ENCODE measurements at regions not wholly inside any gene's neighbourhood (a gene's known extent, or its start where the extent isn't known, plus 50 kb on each side); places are given as distances from the start of the nearest gene placed in this dataset.
"Not testable (repeated sequence)": the region's sequence is repeated elsewhere in the genome, so short reads cannot be mapped to it uniquely, and the experiment has no call there.

GRCh38 chr7:81462672-81463071 is 307.2 kb downstream of the HGF start:
- Histone ChIP-seq H3K27ac (no peak overlapping the region), H3K36me3 (no peaks in the 10 kb centered on the region), H3K4me1 (0 out of 2 replicates have a peak, but pooled peaks cover 3% of the 10 kb centered on the region), H3K27me3 (no peaks in the 10 kb centered on the region), H3K9me3 (replicated peaks) (peaks cover 3% of the 10 kb centered on the region), H3K4me3 (no peak overlapping the region)
- DNase-seq, result no peak

DNA sequence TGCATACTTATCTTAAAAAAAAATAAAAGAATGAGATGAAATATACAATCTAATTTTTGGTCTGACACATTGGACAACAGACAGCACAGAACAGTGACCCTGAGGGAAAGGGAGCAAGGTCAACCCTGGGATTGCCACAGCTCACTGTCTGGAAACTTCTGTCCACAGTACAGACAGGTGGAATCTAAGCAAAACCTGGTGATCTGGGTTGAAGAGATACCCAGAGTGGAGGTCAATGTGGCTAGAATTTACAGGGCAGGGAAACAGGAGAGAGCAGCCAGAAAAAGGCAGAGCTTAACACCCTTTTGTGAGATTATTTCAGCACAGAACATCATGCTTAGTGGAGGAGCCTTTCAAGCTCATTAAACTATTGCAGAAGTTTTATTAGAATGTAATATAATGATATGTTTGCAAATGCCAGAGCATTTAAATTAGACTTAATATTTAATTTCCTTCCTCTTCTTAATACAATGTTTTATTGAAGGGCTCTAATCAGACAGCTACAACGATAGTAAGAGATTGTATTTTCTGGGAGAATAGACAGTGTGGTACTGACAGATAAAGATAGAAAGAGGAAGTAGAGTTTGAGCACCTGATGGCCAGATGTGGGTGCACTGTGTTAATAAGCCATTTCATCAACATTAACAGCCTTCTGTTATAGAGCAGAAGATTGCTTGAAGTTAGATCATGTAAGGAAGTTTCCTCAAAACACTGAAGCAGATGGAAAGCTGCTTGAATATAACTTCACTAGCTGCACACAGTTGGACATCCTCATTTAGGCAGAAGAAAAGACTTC is 309.4 kb downstream of the HGF start:
- no peak for DNase-seq
- no peaks in the 10 kb centered on the region for H3K9me3 ChIP-seq (replicated peaks)
- no peaks in the 10 kb centered on the region for H3K27me3 ChIP-seq
- H3K36me3 ChIP-seq, result no peaks in the 10 kb centered on the region
- no peaks in the 10 kb centered on the region for H3K4me1 ChIP-seq
- no peak overlapping the region for H3K4me3 ChIP-seq
- H3K27ac ChIP-seq, result no peak overlapping the region

DNA sequence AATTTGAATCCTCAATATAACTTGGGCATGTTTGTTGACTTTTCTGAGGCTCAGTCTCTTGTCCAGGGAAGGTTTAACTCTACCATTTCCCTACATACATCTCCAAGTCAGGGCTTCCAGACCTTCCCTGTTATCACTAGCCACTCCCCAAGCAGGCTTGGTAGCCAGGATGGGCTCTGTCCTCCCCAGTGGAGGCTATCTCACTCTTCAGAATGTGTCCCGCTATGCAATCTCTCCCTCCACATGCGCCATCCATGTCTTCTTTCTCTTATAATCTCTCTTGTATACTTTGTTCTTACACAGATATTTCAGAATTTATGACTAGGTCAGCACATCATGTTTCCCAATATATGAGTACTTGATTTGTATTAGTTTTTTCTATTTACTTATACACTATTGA is 310.4 kb downstream of the HGF start:
- Histone ChIP-seq H3K4me1 (no peaks in the 10 kb centered on the region), H3K27me3 (no peaks in the 10 kb centered on the region), H3K27ac (no peak overlapping the region), H3K4me3 (no peak overlapping the region), H3K36me3 (no peaks in the 10 kb centered on the region), H3K9me3 (replicated peaks) (no peaks in the 10 kb centered on the region)
- DNase-seq, result no peak

GRCh38 chr7:81457852-81458522 is 311.9 kb downstream of the HGF start:
- Histone ChIP-seq H3K27ac (no peak overlapping the region), H3K27me3 (no peaks in the 10 kb centered on the region), H3K36me3 (no peaks in the 10 kb centered on the region), H3K9me3 (replicated peaks) (0 out of 2 replicates have a peak, but pooled peaks cover 3% of the 10 kb centered on the region), H3K4me1 (no peaks in the 10 kb centered on the region), H3K4me3 (no peak overlapping the region)
- peak in 1 of 2 experiments; percentile 60 for DNase-seq

GRCh38 chr7:81453770-81454169 is 316.1 kb downstream of the HGF start:
- not testable (repeated sequence) for H3K4me3 ChIP-seq; H3K36me3 ChIP-seq; DNase-seq; H3K9me3 ChIP-seq (replicated peaks); H3K4me1 ChIP-seq; H3K27me3 ChIP-seq; H3K27ac ChIP-seq

DNA sequence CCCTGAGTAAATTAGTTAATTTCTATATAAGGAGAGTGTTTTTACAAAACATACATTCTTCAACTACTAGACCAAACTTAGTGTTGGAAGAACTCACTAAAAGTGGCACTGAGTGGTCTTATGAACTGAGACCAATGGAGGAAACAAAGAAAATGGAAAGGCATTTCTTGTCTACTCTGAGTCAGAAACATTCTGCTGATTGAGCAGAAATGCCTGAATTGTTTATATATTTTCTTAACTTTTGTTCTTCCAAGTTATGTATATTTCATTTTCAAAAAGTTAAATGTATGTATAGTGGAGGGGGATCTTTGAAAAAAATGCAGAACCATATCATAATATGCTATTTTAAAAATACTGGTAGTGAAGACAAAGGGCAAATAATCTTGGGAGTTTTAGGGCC is 320.7 kb downstream of the HGF start:
- H3K9me3 ChIP-seq (replicated peaks), result 0 out of 2 replicates have a peak, but pooled peaks cover under 1% of the 10 kb centered on the region
- H3K27me3 ChIP-seq, result no peaks in the 10 kb centered on the region
- H3K36me3 ChIP-seq, result no peaks in the 10 kb centered on the region
- H3K4me3 ChIP-seq, result no peak overlapping the region
- no peak overlapping the region for H3K27ac ChIP-seq
- no peak for DNase-seq
- peaks cover 19% of the 10 kb centered on the region for H3K4me1 ChIP-seq

DNA sequence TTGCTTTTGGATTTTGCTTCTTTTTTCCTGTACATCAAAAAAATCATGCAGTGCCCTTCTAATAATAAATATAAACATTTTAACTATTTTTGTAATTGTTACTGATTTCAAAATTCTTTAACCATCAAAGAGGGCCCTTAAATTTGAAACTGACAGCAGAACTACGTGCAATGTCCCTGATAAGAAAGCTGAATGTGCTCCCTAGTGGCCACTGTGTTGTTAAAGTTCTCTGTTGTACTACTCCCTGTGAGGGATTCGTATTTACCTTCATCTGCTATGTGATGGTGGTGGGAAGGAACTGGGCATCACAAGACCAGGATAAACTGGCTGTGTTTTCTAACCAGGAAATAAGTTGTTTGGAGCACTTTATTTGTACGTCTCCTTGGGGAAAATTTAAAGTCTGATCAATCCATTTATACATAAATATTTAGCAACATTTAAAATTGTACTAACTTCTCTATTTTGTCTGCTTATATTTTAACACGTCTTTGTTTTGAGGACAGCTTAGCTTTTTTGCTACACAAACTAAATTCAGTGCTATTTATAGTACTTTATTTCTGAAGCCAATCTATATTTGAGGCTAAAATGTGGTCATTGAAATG is 322.4 kb downstream of the HGF start:
- H3K27me3 ChIP-seq, result no peaks in the 10 kb centered on the region
- H3K36me3 ChIP-seq, result no peaks in the 10 kb centered on the region
- no peak overlapping the region for H3K4me3 ChIP-seq
- H3K9me3 ChIP-seq (replicated peaks), result no peaks in the 10 kb centered on the region
- no peak overlapping the region for H3K27ac ChIP-seq
- H3K4me1 ChIP-seq, result peaks cover 19% of the 10 kb centered on the region
- peak; percentile 51 to 79 for DNase-seq

- Histone ChIP-seq H3K4me3 (no peak overlapping the region), H3K9me3 (replicated peaks) (no peaks in the 10 kb centered on the region), H3K4me1 (peaks cover 26% of the 10 kb centered on the region), H3K27me3 (no peaks in the 10 kb centered on the region), H3K36me3 (no peaks in the 10 kb centered on the region), H3K27ac (no peak overlapping the region)
- DNase-seq, result no peak
Measured at GRCh38 chr7:81446212-81446611, 323.6 kb downstream of the HGF start.

GRCh38 chr7:81445462-81445861 is 324.4 kb downstream of the HGF start:
- Histone ChIP-seq H3K4me1 (peaks cover 26% of the 10 kb centered on the region), H3K36me3 (no peaks in the 10 kb centered on the region)
- no peak for DNase-seq

GRCh38 chr7:81441750-81442149 is 328.1 kb downstream of the HGF start:
- no peak overlapping the region for H3K27ac ChIP-seq
- peaks cover 26% of the 10 kb centered on the region for H3K4me1 ChIP-seq
- no peak for DNase-seq
- H3K4me3 ChIP-seq, result no peak overlapping the region
- no peaks in the 10 kb centered on the region for H3K27me3 ChIP-seq
- H3K36me3 ChIP-seq, result no peaks in the 10 kb centered on the region
- peaks cover 2% of the 10 kb centered on the region; the same call in 1 of the 2 replicates for H3K9me3 ChIP-seq (replicated peaks)

More at GRCh38 chr7:81445462-81445861, 324.4 kb downstream of the HGF start:
- H3K9me3 ChIP-seq (replicated peaks), result no peaks in the 10 kb centered on the region
- H3K4me3 ChIP-seq, result no peak overlapping the region
- no peak overlapping the region for H3K27ac ChIP-seq
- H3K27me3 ChIP-seq, result no peaks in the 10 kb centered on the region

DNA sequence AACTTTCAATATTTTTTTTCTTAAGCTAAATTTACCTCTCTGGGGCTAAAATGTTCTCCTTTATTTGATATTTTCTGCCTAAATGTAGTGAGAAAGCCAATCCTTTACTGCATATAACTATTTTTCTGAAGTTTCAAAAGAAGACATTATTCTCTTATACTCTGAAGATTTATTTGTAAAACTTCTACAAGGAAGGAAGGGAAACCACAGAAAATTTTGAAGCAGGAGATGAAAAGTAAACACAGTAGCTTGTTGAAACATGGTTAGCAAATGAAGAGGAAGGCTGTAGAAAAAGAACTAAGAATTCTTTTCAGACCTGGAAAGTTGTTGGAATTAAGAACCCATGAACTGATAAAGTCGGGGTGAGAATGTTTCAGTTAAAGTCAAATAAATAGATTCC is 330.3 kb downstream of the HGF start:
- Histone ChIP-seq H3K27me3 (no peaks in the 10 kb centered on the region), H3K27ac (no peak overlapping the region), H3K9me3 (replicated peaks) (peaks cover 2% of the 10 kb centered on the region; the same call in 1 of the 2 replicates), H3K36me3 (no peaks in the 10 kb centered on the region), H3K4me3 (no peak overlapping the region), H3K4me1 (peaks cover 9% of the 10 kb centered on the region; the same call in 1 of the 2 replicates)
- no peak for DNase-seq

DNA sequence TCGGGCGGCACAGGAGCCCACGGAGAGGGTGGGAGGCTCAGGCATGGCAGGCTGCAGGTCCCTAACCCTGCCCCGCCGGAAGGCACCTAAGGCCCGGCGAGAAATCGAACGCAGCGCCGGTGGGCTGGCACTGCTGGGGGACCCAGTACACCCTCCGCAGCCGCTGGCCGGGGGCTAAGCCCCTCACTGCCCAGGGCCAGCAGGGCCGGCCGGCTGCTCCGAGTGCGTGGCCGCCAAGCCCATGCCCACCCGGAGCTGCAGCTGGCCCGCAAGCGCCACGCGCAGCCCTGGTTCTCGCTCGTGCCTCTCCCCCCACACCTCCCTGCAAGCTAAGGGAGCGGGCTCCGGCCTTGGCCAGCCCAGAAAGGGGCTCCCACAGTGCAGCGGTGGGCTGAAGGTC is 332.7 kb downstream of the HGF start:
- not testable (repeated sequence) for H3K27ac ChIP-seq; H3K36me3 ChIP-seq; H3K9me3 ChIP-seq (replicated peaks); H3K4me1 ChIP-seq; DNase-seq; H3K27me3 ChIP-seq; H3K4me3 ChIP-seq

GRCh38 chr7:81433692-81434331 is 336.0 kb downstream of the HGF start:
- H3K4me3 ChIP-seq, result no peak overlapping the region
- DNase-seq, result no peak

DNA sequence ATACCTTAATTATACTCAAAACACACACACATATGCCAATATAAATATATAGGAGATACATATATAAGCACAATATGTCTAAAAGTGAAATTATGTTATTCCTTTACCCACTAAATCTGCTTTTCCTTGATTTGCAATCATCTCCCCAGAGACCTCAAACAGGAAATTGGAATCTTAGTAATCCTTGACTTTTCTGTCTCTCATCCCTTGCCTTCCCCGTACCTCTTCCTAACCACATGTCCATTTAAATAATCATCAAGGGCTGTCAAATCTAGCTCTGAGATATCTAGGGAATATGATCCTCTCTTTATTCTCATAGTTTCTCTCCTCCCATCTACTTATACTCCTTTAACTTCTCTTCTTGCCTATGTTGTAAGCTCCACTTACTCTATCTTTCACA is 336.6 kb downstream of the HGF start:
- H3K36me3 ChIP-seq, result no peaks in the 10 kb centered on the region
- no peak overlapping the region for H3K27ac ChIP-seq
- no peaks in the 10 kb centered on the region for H3K27me3 ChIP-seq
- H3K4me3 ChIP-seq, result no peak overlapping the region
- no peak for DNase-seq
- H3K4me1 ChIP-seq, result peaks cover 4% of the 10 kb centered on the region
- no peaks in the 10 kb centered on the region for H3K9me3 ChIP-seq (replicated peaks)

More at GRCh38 chr7:81433692-81434331, 336.0 kb downstream of the HGF start:
- Histone ChIP-seq H3K27ac (no peak overlapping the region), H3K27me3 (no peaks in the 10 kb centered on the region), H3K4me1 (peaks cover 4% of the 10 kb centered on the region), H3K36me3 (no peaks in the 10 kb centered on the region), H3K9me3 (replicated peaks) (peaks cover 2% of the 10 kb centered on the region; the same call in 1 of the 2 replicates)

GRCh38 chr7:81430761-81431160 is 339.1 kb downstream of the HGF start:
- DNase-seq, result no peak
- no peak overlapping the region for H3K4me3 ChIP-seq
- no peak overlapping the region for H3K27ac ChIP-seq
- no peaks in the 10 kb centered on the region for H3K27me3 ChIP-seq
- H3K4me1 ChIP-seq, result peaks cover 4% of the 10 kb centered on the region
- H3K9me3 ChIP-seq (replicated peaks), result no peaks in the 10 kb centered on the region
- no peaks in the 10 kb centered on the region for H3K36me3 ChIP-seq
